ENCODE measurements at regions not wholly inside any gene's neighbourhood (a gene's known extent, or its start where the extent isn't known, plus 50 kb on each side); places are given as distances from the start of the nearest gene placed in this dataset.

DNA sequence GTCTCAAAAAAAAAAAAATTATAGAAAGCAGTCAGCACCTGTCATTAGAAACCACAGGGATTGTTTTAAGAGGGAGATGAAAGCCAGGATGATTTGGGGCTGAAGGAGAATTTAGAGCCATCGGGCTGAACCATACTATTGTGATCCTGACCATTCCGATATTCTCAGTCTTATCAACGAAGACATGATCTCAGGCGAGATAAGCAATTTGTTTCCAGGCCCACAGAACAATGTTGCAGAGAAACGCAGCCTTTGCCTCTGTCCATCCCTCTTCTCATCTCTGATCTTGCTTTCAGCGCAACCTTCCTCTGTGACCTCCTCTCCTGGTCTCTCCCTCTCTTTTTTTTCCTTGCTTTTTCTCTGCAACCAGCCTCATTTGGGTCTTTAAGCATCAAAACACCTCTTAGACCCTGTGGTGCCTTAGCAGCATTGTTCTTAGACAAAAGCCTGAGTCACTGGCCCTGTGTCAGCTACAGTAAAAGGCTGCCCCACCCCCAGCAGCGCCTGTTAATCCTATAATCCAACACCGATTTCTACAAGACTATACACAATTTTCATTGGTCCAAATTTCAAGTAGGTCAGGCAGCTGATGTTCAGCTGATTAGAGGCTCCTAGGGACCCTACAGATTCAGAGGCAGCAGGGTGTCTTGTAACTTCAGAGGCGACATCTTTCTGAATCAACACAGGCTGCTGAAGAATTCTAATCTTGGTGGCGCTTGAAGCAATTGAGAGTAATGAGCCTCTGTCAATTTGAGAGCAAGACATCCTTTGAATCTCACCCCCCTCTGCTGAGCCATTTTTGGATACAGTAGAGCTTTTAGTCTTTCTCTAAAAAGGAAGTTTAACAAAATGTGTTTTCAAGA, 206.0 kb downstream of the NCK2 start:
- H3K36me3 ChIP-seq (ENCODE audit: control insufficient read depth, insufficient read depth, low read length): no peaks in the 10 kb centered on the region
- H3K79me2 ChIP-seq (ENCODE audit: control insufficient read depth, insufficient read depth, low read length): no peaks in the 10 kb centered on the region
- no TSS peak for BruUV-seq (replicated peaks)
- no peak for FAIRE-seq
- ChIA-PET CTCF (ENCODE audit: low intra/inter-chr PET ratio) (no interaction called here), POLR2A (no interaction called here)
- H3K9me3 ChIP-seq (replicated peaks; ENCODE audit: control insufficient read depth, insufficient read depth, low read depth, low read length): no peaks in the 10 kb centered on the region
- intact Hi-C loops (cut with micrococcal nuclease): no loop called here
- no peak overlapping the region for H2AFZ ChIP-seq (ENCODE audit: low read depth, low read length)
- in situ Hi-C loops (cut with MboI): no loop called here
- H3K4me3 ChIP-seq: no peak overlapping the region
- peak; percentile 41; the same call in 1 of the 3 replicates for ATAC-seq
- WGBS (ENCODE audit: insufficient coverage, low coverage, missing lambda C conversion rate): under 1% methylated on average over 9 of the region's 10 CpGs
- no peaks in the 10 kb centered on the region; a peak in 1 of 5 replicates for H3K4me1 ChIP-seq (replicated peaks in 1 of 2; ENCODE audit: control insufficient read depth in 2 of 2, insufficient read depth in 2 of 2, low read length in 2 of 2)
- H3K9ac ChIP-seq (ENCODE audit: insufficient read depth in 1 of 2, low read depth in 2 of 2, low read length in 2 of 2): no peak overlapping the region
- H3K9me1 ChIP-seq (ENCODE audit: control insufficient read depth, insufficient read depth, low read length): no peaks in the 10 kb centered on the region
- H4K20me1 ChIP-seq (replicated peaks; ENCODE audit: control insufficient read depth, insufficient read depth, low read length): no peaks in the 10 kb centered on the region
- H3K27ac ChIP-seq (ENCODE audit: extremely low read depth, low read depth, low read length): no peak overlapping the region
- DNase-seq (ENCODE audit: extremely low read depth in 1 of 4, low spot score in 3 of 4): peak in 1 of 4 experiments; percentile 10
- H3K27me3 ChIP-seq (ENCODE audit: control insufficient read depth in 2 of 2, insufficient read depth in 2 of 2, low read length in 2 of 2): peaks cover 4 to 38% of the 10 kb centered on the region in 2 experiments
- H3K4me2 ChIP-seq (ENCODE audit: insufficient read depth, low read length): no peak overlapping the region
- TF ChIP-seq NFE2 (IDR thresholded peaks at IDR 0.05; ENCODE audit: low read depth) (peak; percentile 50), SIRT6 (IDR thresholded peaks at IDR 0.05; ENCODE audit: low read depth, low read length) (no peak), ZSCAN32 (CRISPR knock-in tag; IDR thresholded peaks at IDR 0.05) (no peak), NFRKB (IDR thresholded peaks at IDR 0.05; ENCODE audit: low read depth) (no peak), FOXP1 (CRISPR knock-in tag; IDR thresholded peaks at IDR 0.05) (no peak), ZNF778 (CRISPR knock-in tag; IDR thresholded peaks at IDR 0.05) (no peak), NR2C2 (CRISPR knock-in tag; IDR thresholded peaks at IDR 0.05) (no peak), NR2C2 (tag; IDR thresholded peaks at IDR 0.05) (no peak), ZNF589 (CRISPR knock-in tag; IDR thresholded peaks at IDR 0.05; ENCODE audit: low read depth) (no peak), MCM7 (IDR thresholded peaks at IDR 0.05) (no peak), PCBP2 (IDR thresholded peaks at IDR 0.05; ENCODE audit: low read depth, low read length, poor library complexity, severe bottlenecking) (no peak), MAFK (IDR thresholded peaks at IDR 0.05; ENCODE audit: low read length) (no peak), ZBTB26 (CRISPR knock-in tag; IDR thresholded peaks at IDR 0.05) (no peak), CBFA2T2 (conservative IDR thresholded peaks at IDR 0.05) (no peak), EWSR1 (IDR thresholded peaks at IDR 0.05; ENCODE audit: borderline replicate concordance, low read depth, partially characterized antibody) (no peak), RB1 (IDR thresholded peaks at IDR 0.05; ENCODE audit: low read depth) (no peak), FOSL1 (tag; conservative IDR thresholded peaks at IDR 0.05) (peak; percentile 60), ZNF263 (CRISPR knock-in tag; IDR thresholded peaks at IDR 0.05; ENCODE audit: borderline replicate concordance) (no peak), KAT8 (IDR thresholded peaks at IDR 0.05; ENCODE audit: low read depth) (no peak)
- TF ChIP-seq, protein P1, sequence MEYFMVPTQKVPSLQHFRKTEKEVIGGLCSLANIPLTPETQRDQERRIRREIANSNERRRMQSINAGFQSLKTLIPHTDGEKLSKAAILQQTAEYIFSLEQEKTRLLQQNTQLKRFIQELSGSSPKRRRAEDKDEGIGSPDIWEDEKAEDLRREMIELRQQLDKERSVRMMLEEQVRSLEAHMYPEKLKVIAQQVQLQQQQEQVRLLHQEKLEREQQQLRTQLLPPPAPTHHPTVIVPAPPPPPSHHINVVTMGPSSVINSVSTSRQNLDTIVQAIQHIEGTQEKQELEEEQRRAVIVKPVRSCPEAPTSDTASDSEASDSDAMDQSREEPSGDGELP (CRISPR knock-in tag; IDR thresholded peaks at IDR 0.05; ENCODE audit: borderline replicate concordance): no peak
- TF ChIP-seq, protein P2, sequence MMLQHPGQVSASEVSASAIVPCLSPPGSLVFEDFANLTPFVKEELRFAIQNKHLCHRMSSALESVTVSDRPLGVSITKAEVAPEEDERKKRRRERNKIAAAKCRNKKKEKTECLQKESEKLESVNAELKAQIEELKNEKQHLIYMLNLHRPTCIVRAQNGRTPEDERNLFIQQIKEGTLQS (IDR thresholded peaks at IDR 0.05): no peak
- TF ChIP-seq, protein P2 (CRISPR knock-in tag; conservative IDR thresholded peaks at IDR 0.05): no peak
